ENCODE measurements at regions not wholly inside any gene's neighbourhood (a gene's known extent, or its start where the extent isn't known, plus 50 kb on each side); places are given as distances from the start of the nearest gene placed in this dataset.

GRCh38 chr2:17263570-17263968, 254.7 kb downstream of the RAD51AP2 start:
- TF ChIP-seq NFIC (IDR thresholded peaks at IDR 0.05; ENCODE audit: borderline replicate concordance): no peak
- no peak for TF ChIP-seq YY1 (IDR thresholded peaks at IDR 0.05; ENCODE audit: low read depth)
- TF ChIP-seq CTCF (IDR thresholded peaks at IDR 0.05): no peak
- no peak for TF ChIP-seq TAF1 (IDR thresholded peaks at IDR 0.05; ENCODE audit: borderline replicate concordance, low read depth, low read length)
- TF ChIP-seq EZH2phosphoT487 (IDR thresholded peaks at IDR 0.05; ENCODE audit: borderline replicate concordance, low read depth): no peak
- TF ChIP-seq ELF1 (IDR thresholded peaks at IDR 0.05): no peak
- TF ChIP-seq POLR2AphosphoS5 (IDR thresholded peaks at IDR 0.05; ENCODE audit: low read depth, low read length): no peak
- TF ChIP-seq EP300 (IDR thresholded peaks at IDR 0.05; ENCODE audit: borderline replicate concordance in 1 of 2, low read depth in 1 of 2, low read length in 1 of 2): no peak
- no peak for TF ChIP-seq FOXJ3 (CRISPR knock-in tag; IDR thresholded peaks at IDR 0.05)
- TF ChIP-seq REST (IDR thresholded peaks at IDR 0.05; ENCODE audit: low read depth, low read length): no peak
